Endothelial cell (in vitro differentiated cells): ENCODE measurements at regions not wholly inside any gene's neighbourhood (a gene's known extent, or its start where the extent isn't known, plus 50 kb on each side); places are given as distances from the start of the nearest gene placed in this dataset.

ENCODE experiments used
- DNase-seq: peaks from one replicate; pipeline ENCODE4 v3.0.0; 2021; ENCODE audit warnings: low spot score
- H3K27ac Mint-ChIP-seq: one replicate; pipeline ENCODE4 v1.8.0; 2021; ENCODE audit warnings: mixed read lengths, inconsistent platforms; ENCODE audit not compliant: unreplicated experiment
- H3K27me3 Mint-ChIP-seq: one replicate; pipeline ENCODE4 v1.8.0; 2021; ENCODE audit warnings: mild to moderate bottlenecking, moderate library complexity, mixed read lengths, inconsistent platforms; ENCODE audit not compliant: unreplicated experiment
- H3K36me3 Mint-ChIP-seq: one replicate; pipeline ENCODE4 v1.8.0; 2021; ENCODE audit warnings: mild to moderate bottlenecking, low read depth, mixed read lengths, inconsistent platforms; ENCODE audit not compliant: unreplicated experiment
- H3K4me1 Mint-ChIP-seq: one replicate; pipeline ENCODE4 v1.8.0; 2021; ENCODE audit warnings: mild to moderate bottlenecking, mixed read lengths, inconsistent platforms; ENCODE audit not compliant: unreplicated experiment
- H3K4me3 Mint-ChIP-seq: one replicate; pipeline ENCODE4 v1.8.0; 2021; ENCODE audit warnings: mild to moderate bottlenecking, mixed read lengths, inconsistent platforms; ENCODE audit not compliant: unreplicated experiment
- H3K9me3 Mint-ChIP-seq: one replicate; pipeline ENCODE4 v1.8.0; 2021; ENCODE audit warnings: mixed read lengths, inconsistent platforms; ENCODE audit not compliant: unreplicated experiment
- TF ChIP-seq, protein P1 (sequence below): fragments of 200-600 bp; sonication (generic); IDR thresholded peaks from one replicate; pipeline ENCODE4 v1.5.0; 2021; ENCODE audit warnings: antibody characterized with exemption; ENCODE audit not compliant: unreplicated experiment

DNA sequence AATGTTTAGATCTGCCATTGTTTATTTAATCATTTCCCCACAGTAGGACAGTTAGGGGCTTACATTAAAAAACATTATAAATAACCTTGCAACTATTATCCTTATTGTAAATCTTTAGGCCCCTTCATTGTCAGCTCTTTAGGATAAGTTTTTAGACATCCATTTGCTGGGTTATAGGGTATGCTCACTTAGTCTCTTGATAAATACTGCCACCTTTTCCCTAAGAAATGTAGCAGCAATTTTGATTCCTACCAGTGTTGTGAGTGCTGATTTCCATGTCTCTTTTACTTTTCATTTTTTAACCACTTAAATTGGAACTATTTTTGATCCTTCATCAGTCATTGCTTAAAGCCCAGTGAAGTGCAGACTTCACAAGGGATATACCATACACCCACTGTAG, 94.4 kb downstream of the AVPR1A start:
- DNase-seq, result no peak
- no peak overlapping the region for H3K27ac Mint-ChIP-seq
- H3K36me3 Mint-ChIP-seq, result no peaks in the 10 kb centered on the region
- H3K4me3 Mint-ChIP-seq, result no peak overlapping the region
- H3K27me3 Mint-ChIP-seq, result peaks cover 1% of the 10 kb centered on the region
- H3K4me1 Mint-ChIP-seq, result no peaks in the 10 kb centered on the region
- no peaks in the 10 kb centered on the region for H3K9me3 Mint-ChIP-seq
- TF ChIP-seq, protein P1, sequence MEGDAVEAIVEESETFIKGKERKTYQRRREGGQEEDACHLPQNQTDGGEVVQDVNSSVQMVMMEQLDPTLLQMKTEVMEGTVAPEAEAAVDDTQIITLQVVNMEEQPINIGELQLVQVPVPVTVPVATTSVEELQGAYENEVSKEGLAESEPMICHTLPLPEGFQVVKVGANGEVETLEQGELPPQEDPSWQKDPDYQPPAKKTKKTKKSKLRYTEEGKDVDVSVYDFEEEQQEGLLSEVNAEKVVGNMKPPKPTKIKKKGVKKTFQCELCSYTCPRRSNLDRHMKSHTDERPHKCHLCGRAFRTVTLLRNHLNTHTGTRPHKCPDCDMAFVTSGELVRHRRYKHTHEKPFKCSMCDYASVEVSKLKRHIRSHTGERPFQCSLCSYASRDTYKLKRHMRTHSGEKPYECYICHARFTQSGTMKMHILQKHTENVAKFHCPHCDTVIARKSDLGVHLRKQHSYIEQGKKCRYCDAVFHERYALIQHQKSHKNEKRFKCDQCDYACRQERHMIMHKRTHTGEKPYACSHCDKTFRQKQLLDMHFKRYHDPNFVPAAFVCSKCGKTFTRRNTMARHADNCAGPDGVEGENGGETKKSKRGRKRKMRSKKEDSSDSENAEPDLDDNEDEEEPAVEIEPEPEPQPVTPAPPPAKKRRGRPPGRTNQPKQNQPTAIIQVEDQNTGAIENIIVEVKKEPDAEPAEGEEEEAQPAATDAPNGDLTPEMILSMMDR, result no peak

DNA sequence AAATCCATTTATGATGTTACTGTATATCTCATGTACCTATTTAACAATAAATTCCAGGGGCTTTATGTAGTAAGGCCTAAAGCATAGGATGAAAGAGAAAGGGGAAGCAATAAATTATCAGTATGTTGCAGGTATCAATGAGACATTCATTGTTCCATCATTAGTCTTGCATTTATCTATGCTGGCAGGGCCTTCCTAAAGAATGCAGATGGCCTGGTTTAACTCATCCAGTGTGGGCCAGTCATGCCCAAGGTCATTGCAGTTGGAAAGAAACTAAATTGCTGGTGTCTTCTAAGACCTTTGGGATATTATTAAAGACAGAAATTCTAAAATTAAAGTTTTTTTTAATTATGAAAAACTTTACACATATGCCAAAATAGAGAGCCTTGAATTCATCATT, 98.3 kb downstream of the AVPR1A start:
- H3K36me3 Mint-ChIP-seq, result no peaks in the 10 kb centered on the region
- DNase-seq, result no peak
- H3K4me1 Mint-ChIP-seq, result no peaks in the 10 kb centered on the region
- TF ChIP-seq, protein P1, result no peak
- no peaks in the 10 kb centered on the region for H3K27me3 Mint-ChIP-seq
- H3K4me3 Mint-ChIP-seq, result no peak overlapping the region
- no peaks in the 10 kb centered on the region for H3K9me3 Mint-ChIP-seq
- H3K27ac Mint-ChIP-seq, result no peak overlapping the region

DNA sequence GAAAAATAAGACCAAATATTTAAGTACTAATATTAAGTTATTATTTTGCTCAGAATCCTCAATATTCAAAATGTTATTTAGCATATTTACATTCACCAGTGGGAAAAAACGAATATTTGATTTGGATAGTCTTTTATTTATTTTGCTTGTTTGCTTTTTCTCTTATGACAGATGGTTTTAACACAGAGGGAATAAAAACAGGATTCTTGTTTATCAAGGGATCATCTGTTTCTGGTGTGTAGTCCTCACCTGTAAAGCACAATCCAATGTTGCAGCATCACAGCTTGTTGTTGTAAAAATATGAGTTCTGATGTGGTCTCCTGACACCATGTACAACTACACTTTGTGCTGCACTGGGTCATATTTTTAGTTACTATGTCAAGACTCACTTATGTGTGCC, 103.9 kb downstream of the AVPR1A start:
- DNase-seq, result no peak
- TF ChIP-seq, protein P1, result no peak
- no peak overlapping the region for H3K27ac Mint-ChIP-seq
- H3K36me3 Mint-ChIP-seq, result no peaks in the 10 kb centered on the region
- no peak overlapping the region for H3K4me3 Mint-ChIP-seq
- no peaks in the 10 kb centered on the region for H3K4me1 Mint-ChIP-seq
- H3K27me3 Mint-ChIP-seq, result no peaks in the 10 kb centered on the region
- H3K9me3 Mint-ChIP-seq, result no peaks in the 10 kb centered on the region

DNA sequence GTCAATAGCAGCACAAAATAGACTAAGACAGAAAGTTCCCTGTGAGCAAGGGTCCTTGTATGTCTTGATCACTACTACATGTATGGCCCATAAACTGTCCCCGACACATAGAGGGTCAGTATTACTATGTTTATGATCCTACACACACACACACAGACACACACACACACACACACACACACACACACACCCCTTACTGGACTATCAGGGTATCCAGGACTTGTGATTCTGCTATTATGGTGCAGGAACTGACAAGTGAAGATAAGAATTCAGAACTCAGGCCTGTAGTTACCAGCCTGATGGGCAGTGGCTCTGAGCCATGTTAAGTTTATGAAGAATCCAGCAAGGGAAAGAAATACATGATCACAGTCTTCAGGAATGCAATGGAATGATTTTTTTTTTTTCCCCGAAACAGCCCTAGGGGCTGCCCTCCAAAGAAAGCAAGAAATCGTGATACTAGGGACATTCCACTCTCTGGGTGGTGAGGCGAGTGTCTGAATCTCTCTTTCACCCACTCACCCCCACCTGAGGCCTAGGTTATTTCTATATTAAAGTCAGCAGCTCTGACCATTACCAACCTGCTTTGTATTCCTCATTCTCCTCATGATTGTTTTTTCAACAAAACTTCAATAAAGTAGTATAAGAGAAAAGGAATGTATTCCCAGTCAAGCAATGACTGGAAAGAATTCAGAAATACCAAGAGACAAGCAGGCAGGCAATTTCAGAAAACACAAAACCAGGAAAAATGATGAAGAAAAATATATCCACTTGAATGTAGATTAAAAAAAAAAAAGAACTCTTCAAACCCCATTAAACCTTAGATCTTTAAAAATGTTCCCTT, 105.8 kb downstream of the AVPR1A start:
- H3K36me3 Mint-ChIP-seq, result no peaks in the 10 kb centered on the region
- TF ChIP-seq, protein P1, result no peak
- DNase-seq, result no peak
- H3K4me3 Mint-ChIP-seq, result no peak overlapping the region
- no peaks in the 10 kb centered on the region for H3K4me1 Mint-ChIP-seq
- no peak overlapping the region for H3K27ac Mint-ChIP-seq
- no peaks in the 10 kb centered on the region for H3K27me3 Mint-ChIP-seq
- no peaks in the 10 kb centered on the region for H3K9me3 Mint-ChIP-seq

DNA sequence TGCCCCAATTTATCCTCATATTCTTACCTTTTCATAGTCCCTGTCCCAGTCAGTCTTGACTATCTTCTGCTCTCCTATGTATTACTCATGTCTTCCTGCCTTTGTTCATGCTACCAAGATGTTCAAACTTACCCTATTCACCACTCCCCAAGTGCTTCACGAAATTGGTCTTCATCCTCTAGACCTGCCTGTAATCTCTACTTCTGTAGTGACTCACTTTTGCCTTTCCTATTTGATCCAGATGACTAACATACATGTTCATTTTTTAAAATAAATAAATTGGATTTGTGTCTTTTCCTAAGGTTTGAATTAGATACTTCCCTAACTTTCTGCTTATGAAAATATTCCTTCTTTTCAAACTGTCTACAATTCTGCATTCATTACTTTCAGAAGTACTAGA, 107.7 kb upstream of the PPM1H start:
- Mint-ChIP-seq H3K36me3 (no peaks in the 10 kb centered on the region), H3K4me1 (no peaks in the 10 kb centered on the region), H3K9me3 (no peaks in the 10 kb centered on the region), H3K27me3 (no peaks in the 10 kb centered on the region), H3K4me3 (no peak overlapping the region), H3K27ac (no peak overlapping the region)
- TF ChIP-seq, protein P1, result no peak
- no peak for DNase-seq
